Stimulated activated CD4-positive, alpha-beta T cell treated with anti-CD3 and anti-CD28 coated beads, Interleukin-1b, Interleukin-23, amount 100 ng/mL, for 4 hours (primary cell): ENCODE measurements at regions not wholly inside any gene's neighbourhood (a gene's known extent, or its start where the extent isn't known, plus 50 kb on each side); places are given as distances from the start of the nearest gene placed in this dataset.
"Not testable (repeated sequence)": the region's sequence is repeated elsewhere in the genome, so short reads cannot be mapped to it uniquely, and the experiment has no call there.

Experiments
- DNase-seq, 2 donors: peaks; one replicate each; pipeline ENCODE4 v3.0.0-alpha.2; 2020; ENCODE audit warnings: low read depth in 2 of 2

DNA sequence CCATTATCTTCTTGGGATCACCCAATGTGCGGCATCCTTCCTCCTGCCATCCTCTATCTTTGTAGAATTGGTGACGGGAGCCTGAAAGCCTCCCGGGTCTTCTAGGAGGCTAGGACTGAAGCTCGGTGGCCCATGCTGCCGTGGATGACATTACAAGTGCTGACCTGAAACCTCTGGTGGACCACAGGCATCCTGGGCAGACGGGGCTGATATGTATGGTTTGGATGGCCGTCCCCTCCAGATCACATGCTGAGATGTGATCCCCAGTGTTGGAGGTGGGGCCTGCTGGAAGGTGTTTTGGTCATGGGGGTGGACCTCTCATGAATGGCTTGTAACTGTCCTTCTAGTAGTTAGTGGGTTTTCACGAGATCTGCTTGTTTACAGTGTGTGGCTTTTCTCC lies 1525.8 kb downstream of the BRD1 start:
- no peak for DNase-seq

DNA sequence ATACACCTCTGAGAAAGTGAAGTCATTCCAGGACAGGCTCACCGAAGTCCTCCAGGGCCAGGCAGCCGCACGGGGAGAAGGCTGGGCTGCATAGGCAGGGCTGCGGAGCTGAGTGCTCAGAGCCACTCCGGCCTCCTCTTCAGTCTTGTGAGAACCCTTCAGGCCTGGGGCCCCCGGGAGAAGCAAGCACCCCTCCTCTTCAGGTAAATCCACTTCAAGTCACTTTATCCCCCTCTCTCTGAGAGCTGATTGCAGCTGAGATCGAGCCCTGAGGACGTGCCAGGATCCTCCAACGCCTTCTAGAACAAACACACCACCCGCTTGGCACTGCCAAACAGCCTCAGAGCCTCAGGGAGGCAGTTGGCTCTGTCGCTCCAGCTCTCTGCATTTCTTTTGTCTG lies 1526.3 kb downstream of the BRD1 start:
- no peak for DNase-seq

DNA sequence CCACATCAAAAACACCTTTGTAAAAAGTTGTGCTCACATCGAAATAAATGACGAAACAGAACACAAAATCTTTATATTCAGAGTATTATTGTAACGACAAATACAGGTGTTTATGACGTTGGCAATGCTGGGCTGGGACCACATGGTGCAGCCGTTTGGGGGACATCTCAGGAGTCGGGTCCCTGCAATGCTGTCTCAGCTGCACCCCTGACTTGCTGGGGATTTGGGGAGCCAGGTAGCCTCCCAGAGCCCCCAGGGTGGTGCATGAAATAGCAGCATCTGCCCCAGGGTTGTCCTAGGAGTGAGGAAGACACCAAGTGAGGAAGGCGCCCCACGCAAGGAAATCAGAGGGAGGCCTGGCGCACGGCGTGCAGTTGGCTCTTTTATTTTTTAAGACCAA lies 1526.8 kb downstream of the BRD1 start:
- no peak for DNase-seq

DNA sequence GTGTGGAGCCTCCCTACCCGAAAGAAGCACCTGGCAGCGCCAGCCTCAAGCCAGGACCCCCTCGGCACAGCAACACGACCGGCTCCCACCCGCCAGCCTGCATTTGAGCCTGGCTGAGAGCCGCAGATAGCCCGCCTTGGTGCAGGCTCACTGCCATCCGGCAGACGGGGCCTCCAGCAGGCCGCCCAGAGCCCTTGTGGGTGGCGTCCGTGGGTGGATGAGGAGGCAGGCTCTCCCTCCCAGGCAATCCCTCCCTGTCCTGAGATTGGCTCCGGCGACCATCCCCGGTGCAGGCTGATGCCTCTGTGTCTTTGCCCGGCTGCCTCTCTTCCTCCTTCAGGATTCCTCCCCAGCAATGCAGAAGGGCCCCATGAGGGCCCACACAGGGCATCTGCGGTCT lies 1527.9 kb downstream of the BRD1 start:
- no peak for DNase-seq

DNA sequence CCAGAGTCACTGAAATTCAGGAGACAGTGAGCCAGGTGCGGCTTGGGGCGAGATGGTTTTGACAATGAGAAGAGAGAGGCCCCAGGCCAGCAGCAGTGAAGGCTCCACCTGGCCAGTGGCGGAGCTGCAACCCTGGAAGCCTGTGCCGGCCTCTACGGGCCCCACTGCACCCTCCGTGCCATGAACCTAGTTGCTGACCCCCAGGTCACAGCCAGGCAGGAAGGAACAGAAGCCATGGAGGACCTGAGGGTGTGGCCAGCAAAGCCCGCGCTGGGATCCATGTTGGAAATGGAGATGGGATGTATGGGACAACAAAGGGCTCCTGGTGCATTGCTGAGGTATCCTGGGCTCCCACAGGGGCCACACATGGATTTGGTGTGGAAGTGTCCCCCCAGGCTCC lies 1528.5 kb downstream of the BRD1 start:
- DNase-seq = no peak

DNA sequence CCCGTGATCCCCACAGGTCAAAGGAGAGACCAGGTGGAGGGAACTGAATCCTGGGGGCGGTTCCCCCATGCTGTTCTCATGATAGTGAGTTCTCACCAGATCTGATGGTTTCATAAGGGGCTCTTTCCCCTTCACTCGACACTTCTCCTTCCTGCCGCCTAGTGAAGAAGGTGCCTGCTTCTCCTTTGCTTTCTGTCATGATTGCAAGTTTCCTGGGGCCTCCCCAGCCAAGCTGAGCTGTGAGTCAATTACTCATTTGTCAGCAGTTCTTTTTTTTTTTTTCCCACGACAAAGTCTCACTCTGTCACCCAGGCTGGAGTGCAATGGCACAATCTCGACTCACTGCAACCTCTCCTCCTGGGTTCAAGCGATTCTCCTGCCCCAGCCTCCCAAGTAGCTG lies 1530.4 kb downstream of the BRD1 start:
- no peak for DNase-seq

DNA sequence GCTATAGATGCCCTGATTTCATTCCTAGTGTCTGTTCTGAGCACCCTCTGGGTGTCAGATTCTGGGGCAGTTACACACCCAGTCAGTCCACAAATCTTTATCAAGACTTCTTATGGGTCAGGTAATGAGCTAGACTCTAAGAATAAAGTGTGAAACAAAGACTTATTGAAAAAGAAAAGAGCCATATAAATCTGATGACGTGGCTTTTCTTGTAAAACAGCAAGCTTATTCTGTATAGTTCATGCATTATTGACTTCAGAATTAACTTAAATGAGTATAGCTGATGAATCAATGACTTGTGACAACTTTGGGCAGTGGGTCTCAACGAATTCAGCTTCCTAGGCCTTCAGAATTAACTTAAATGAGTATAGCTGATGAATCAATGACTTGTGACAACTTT lies 1527.5 kb downstream of the TBC1D22A start:
- not testable (repeated sequence) for DNase-seq

DNA sequence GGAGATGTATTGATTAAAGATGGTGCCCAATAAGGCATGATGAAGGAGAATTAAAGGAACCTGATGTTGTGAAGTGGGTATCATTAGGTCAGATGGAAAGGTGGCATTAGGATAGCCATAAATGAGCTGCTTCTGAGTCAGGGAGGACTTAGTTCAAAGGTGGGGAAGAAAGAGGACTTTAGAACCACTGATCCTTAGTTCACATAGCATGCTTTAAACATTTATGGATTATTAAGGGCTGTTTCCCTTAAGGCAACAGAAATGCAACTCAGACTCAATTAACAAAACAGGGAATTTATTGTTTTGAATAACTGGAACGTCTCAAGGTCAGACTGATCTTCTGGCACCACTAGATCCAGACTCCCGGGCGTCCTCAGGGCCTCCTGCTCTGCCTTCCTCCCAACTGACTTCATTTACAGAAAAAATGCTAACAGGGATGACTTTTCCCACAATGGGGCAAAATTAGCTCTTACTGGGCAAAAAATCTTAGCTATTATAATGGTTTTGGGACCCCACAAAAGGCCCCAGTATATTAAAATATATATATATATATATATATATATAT lies 1526.0 kb downstream of the TBC1D22A start:
- no peak for DNase-seq

DNA sequence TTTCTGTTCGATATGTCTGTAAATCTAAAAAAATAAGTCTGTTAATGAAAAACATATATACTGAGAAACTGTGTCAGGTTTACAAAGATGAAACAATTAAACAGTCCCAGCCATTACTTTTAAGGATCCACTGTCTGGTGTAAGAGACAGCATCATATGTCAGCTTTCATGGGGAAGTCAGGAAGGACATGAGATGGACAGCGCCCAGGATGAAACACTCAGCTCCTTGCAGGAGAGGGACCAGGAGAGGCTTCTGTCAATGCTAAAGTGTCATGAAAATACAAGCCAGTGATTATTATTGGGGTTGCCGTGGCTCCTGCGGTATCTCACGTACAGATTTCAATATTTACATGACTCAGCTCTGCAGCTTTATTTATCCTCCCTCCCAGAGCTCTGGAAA lies 1524.6 kb downstream of the TBC1D22A start:
- DNase-seq = no peak

DNA sequence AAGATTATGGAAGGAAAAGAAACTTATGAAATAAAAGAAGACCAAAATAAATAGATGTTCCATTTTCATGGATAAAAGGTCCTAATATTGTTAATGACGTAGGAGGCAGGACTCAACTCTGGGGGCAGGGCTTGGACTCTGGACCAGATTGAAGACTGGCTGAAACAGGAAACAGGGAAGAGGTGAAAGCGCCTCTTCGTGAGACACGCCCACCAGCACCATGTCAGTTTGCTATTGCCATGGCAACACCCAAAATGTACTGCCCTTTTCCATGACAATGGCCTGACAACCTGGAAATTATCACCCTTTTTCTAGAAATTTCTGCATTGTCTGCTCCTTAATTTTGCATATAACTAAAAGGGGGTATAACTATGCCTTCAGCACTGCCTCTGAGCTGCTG lies 1522.2 kb downstream of the TBC1D22A start:
- DNase-seq = no peak

DNA sequence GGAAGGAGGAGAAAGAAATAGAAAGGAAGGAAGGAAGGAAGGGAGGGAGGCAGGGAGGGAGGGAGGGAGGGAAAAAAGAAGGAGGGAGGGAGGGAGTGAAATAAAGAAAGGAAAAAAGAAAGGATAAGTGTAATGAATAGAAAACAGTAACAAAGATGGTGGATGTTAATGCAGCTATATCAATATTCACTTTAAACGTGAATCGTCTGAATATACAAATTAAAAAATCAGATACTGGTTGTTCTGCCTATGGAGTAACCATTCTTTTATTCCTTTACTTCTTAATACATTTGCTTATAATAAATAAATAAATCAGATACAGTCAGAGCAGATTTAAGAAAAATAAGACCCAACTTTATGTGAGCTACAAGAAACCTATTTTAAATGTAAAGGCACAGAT lies 1520.4 kb downstream of the TBC1D22A start:
- DNase-seq = no peak

DNA sequence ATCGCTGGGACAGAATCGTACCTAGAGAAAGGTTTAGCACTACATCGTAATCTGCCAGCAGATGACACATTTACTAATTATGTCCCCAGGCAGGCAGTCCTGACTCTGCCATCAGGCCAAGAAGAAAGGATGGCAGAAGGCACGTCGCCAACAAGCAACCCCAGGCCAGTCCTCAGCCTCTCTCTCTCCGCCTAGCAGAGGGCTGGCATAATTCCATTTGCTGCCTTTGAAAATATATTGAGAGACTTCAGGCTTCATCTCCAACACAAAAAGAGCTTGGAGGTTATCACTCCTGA lies 1517.0 kb downstream of the TBC1D22A start:
- no peak for DNase-seq

DNA sequence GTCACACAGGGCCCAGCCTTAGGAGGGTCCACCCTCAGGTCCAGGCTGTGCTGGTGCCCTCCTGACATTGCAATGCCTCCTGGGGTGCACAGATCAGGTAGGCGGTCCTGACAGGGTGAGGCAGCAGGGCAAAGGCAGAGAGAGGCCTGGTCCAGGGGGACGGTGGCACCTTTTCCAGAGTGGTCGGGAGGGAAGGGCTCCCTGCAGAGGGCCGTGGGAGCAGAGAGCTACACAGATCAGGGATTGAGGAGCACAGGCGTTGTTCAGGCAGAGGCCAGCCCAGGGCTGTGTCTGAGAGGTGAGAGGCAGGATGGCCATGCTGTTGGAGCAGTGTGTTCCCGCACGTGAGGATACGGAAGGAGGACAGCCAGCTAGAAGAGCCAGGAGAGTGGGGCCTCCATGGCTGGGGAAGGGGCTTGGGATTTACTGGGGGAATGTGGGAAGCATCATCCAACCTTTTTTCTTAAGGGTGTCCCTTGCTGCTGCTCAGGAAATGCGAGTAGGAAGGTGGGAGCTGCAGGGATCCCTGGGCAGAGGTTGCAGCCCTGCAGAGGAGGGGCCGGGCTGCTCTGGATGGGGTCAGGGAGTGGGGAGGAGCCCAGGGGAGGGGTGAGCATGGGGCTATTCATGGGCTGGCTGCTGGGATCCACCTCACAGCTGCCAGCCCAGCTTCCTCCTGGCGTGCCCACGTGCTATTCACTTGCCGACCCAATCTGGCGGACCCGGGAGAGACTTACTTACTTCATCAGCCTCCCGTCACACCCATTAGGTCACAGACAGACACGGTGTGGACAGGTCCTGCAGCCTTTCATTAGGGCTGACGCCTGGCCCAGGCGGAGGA lies 1516.4 kb downstream of the TBC1D22A start:
- DNase-seq = no peak

DNA sequence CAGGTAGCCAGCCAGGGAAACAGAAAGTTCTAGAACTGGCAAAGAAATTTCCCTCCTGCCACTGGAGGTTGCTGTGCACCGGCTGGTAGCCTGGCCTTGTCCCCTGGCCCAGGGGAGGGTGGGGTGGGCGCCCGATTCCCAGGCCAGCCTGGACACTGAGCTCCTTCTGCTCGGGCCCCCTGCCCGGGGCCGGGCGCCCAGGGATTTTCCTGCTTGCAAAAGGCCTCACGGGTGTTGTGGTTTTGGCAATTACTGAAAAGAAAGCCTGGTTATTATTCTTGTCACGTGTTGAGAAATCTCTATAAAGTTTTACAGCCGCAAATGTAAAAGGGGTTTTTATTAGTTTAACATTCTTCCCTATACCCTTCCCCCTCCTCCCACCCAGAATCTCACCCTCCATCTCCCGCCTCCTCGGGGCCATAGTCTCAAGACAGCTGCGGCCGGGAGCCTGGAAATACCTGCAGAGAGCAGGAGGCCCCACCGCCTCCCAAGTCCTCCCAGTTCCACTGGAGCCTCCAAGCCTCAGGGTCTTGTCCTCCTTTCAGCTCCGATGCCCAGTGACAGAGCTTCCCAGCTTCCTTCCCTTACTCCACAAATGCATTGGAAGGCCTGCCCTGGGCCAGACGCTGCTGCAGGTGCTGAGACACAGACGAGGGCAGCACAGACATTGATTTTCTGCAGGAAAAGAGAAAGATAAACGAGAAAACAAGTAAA lies 1515.6 kb downstream of the TBC1D22A start:
- no peak for DNase-seq

DNA sequence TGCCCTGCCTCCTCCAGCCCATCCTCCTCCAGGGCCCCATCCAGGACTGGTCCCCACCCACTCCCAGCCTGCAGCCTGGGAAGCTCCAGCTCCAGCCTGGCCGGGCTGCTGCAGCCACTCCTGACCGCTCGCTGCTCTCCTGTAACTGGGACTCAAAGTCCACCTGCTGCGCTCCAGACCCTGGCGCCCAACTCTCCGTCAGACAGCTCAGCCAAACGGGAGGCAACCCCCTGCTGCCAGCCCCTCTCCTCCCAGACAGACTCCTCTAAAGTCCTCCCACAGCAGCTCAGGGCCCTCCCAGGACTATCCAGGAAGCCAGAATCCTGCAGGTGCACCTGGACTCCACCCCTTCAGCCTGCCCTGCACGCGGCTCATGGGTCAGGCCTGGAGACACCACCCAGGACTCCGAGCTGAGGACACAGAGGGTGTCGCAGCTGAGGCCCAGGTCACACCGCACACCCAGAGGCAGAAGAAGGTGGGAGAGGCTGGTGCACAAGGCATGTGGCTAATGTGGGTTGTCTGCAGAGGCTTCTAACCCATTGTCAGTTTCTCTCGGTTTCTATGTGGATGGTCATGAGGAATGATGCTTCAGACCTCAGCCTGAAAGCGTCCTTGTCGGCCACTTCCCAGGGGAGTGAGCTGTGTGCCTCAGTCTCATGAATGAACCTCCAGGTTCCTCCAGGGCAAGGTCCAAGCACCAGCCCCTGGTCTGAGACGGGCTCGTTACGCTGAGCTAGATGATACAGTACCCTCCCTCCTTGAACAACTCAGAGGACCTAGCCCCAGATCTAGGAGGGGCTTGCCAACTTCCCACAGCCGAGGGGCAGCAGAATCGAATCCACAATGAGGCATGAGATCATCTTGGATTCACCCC lies 1514.8 kb downstream of the TBC1D22A start:
- DNase-seq = no peak

DNA sequence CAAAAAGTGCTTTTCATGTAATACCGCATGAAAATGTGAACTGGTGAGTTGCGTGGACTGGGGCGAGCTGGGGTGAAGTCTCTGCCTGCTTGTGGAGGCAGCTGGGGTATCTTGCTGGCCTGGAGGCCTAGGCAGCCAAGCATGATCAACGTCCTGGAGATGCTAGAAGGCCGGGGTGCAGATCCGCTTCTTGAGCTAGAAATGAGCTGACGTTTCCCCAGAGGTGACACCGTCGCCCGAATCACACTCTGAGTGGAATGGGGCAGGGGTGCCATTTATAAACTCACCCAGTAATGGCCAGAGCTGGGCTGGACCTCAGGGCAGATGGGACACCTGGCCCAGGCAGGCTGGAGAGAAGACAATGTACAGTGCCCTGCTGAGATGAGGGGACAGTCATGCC lies 1513.0 kb downstream of the TBC1D22A start:
- DNase-seq = no peak

DNA sequence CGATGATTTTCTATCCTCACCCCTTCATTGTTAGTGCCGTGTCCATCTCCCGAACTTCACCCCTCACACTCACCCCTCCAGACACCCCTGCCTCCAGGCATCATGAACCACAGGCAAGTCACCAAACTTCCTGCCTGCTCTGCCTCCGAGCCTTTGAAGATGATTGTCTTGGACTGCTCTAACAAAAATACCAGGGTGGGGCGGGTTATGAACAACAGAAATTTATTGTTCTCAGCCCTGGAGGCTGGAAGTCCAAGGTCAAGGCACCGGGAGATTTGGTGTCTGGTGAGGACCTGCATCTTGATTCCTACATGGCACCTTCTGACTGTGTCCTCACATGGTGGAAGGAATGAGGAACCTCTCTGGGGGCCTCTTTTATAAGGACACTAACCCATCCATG lies 1508.3 kb downstream of the TBC1D22A start:
- DNase-seq = no peak

DNA sequence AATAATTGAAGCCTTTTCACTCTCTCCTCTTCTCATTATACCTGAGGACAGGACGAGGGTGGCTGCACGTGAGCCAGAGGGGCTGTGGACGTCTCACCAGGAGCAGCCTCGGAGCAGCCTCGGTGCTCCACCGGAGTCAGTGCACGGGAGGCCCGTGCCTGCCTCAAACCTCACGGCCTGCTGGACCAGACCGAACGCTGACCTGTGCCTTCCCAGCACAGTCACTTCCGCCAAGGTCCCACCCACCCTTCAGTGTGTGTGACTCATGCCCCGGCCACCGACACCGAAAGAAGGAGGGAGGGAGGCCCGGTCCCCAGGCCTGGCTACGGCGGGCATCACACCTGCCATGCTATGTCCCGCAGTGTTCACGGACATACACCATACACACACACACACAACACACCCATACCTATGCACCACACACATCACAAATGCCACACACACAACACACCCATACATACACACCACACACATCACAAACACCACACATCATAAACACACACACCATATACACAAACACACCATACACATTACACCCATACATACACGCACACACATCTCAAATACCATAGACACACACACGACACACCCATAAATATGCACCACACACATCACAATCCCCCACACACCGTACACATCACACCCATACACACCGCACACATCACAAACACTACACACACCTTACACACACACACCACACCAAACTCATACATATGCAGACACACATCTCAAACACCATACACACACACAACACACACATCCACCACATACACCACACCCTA lies 1506.5 kb downstream of the TBC1D22A start:
- no peak for DNase-seq

DNA sequence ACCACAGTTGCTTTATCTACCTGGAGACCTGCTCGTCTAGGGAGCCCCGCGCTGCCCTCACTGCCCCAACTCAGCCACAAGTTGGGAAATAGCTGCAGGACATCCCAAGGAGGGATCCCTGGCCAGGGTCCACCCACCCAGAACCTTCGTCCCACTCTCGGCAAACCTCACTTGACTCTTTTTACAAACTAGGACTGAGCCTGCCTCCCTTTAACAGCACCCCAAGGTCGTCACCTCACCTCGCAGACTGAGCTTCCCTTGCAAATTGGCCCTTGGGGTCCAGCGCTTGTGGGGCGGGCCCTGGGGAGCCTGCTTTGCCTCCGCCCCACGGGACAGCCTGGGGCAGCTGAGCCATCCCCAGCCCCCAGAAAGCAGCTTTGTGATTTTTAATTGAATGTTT lies 1505.8 kb downstream of the TBC1D22A start:
- DNase-seq = no peak

DNA sequence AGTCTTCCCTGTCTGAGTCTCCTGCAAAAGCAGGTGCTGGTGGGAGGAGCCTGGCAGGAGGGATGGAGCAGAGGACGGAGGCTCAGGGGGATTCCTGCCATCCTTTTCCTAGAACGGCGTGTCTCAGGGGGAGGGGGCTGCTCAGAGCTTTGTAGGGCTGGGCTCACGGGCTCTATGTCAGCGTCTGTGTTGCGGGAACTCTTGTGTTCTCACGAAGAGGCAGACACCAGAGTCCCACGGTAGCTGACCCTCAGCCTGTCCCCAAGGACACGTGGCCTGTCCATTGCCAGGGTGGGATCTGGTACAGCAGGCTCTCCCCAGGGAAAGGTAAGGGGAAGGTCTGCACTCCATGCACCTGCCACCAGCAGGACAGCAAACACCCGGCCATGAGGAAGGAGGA lies 1505.2 kb downstream of the TBC1D22A start:
- no peak for DNase-seq

DNA sequence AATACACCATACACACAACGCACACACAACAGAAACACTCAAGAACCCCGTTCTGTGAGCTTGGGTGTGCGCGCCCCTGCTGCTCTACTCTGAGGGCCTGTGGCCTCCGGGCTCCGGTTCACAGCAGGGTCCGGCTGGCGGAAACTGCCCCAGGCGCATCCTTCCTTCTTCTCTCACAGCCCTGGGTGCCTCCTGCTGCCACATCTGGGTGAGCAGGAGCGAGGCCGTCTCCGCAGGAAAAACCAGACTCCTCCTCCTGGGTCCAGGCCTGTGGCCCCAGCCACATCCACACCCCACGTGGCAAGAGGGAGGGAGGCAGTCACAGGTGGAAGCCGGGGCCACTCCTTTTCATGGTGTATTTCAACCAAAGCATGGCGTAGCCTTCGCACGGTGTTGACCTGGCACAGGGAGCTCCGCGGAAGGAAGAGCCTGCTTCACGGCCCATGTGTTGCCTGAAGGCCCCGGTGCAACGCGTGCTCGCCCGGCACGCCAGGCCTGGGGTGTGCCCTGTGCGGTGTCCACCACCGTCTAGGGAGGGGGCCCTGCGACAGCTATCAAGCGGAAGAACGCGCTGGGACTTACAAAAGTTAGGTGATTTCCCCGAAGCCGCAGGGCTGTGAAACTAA lies 1502.7 kb downstream of the TBC1D22A start:
- no peak for DNase-seq
